ENCODE measurements at regions not wholly inside any gene's neighbourhood (a gene's known extent, or its start where the extent isn't known, plus 50 kb on each side); places are given as distances from the start of the nearest gene placed in this dataset.

DNA sequence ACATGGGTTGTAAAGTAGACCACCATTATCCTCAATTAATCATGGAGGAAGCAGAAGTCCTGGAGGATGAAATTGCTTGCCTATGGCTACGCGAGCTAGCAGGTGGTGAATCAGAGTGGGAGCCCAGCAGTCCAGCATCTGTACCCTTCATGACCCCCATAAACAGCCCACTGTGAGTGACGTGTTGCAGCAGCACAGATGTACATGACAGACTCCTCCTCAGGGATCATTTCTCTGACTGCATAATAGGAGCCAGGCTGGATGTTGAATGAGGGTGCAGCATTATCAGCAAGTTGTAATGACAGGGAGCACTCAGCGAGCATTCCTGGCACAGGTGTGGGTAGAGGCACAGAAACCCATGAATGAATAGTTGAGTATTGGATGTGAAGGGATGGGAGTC, 339.3 kb downstream of the MYCN start:
- DNase-seq (ENCODE audit: extremely low read depth, insufficient read length) = no peak
- Histone ChIP-seq H3K36me3 (ENCODE audit: control insufficient read depth, insufficient read depth, low read length) (no peaks in the 10 kb centered on the region), H3K27me3 (replicated peaks; ENCODE audit: control insufficient read depth, insufficient read depth, low read length) (no peaks in the 10 kb centered on the region; the same call in none of the 2 replicates), H3K4me3 (replicated peaks; ENCODE audit: low read depth, low read length) (no peak overlapping the region)
- TF ChIP-seq CTCF (IDR thresholded peaks at IDR 0.05; ENCODE audit: insufficient read depth, low read length, poor library complexity, severe bottlenecking) = no peak

- TF ChIP-seq CTCF (IDR thresholded peaks at IDR 0.05; ENCODE audit: insufficient read depth, low read length, poor library complexity, severe bottlenecking) = no peak
- DNase-seq (ENCODE audit: extremely low read depth, insufficient read length) = no peak
- Histone ChIP-seq H3K27me3 (replicated peaks; ENCODE audit: control insufficient read depth, insufficient read depth, low read length) (no peaks in the 10 kb centered on the region; the same call in none of the 2 replicates), H3K4me3 (replicated peaks; ENCODE audit: low read depth, low read length) (no peak overlapping the region), H3K36me3 (ENCODE audit: control insufficient read depth, insufficient read depth, low read length) (no peaks in the 10 kb centered on the region)
Measured at GRCh38 chr2:16279201-16279570, 338.8 kb downstream of the MYCN start.

GRCh38 chr2:16278421-16279200, 338.3 kb downstream of the MYCN start:
- TF ChIP-seq CTCF (IDR thresholded peaks at IDR 0.05; ENCODE audit: insufficient read depth, low read length, poor library complexity, severe bottlenecking) = no peak
- no peak for DNase-seq (ENCODE audit: extremely low read depth, insufficient read length)
- Histone ChIP-seq H3K36me3 (ENCODE audit: control insufficient read depth, insufficient read depth, low read length) (no peaks in the 10 kb centered on the region), H3K4me3 (replicated peaks; ENCODE audit: low read depth, low read length) (no peak overlapping the region), H3K27me3 (replicated peaks; ENCODE audit: control insufficient read depth, insufficient read depth, low read length) (no peaks in the 10 kb centered on the region; the same call in none of the 2 replicates)

GRCh38 chr2:16277117-16277516, 336.8 kb downstream of the MYCN start:
- TF ChIP-seq CTCF (IDR thresholded peaks at IDR 0.05; ENCODE audit: insufficient read depth, low read length, poor library complexity, severe bottlenecking) = no peak
- DNase-seq (ENCODE audit: extremely low read depth, insufficient read length) = no peak
- H3K27me3 ChIP-seq (replicated peaks; ENCODE audit: control insufficient read depth, insufficient read depth, low read length) = no peaks in the 10 kb centered on the region

GRCh38 chr2:16275661-16276060, 335.3 kb downstream of the MYCN start:
- Histone ChIP-seq H3K36me3 (ENCODE audit: control insufficient read depth, insufficient read depth, low read length) (no peaks in the 10 kb centered on the region), H3K27me3 (replicated peaks; ENCODE audit: control insufficient read depth, insufficient read depth, low read length) (no peaks in the 10 kb centered on the region), H3K4me3 (replicated peaks; ENCODE audit: low read depth, low read length) (no peak overlapping the region)
- no peak for DNase-seq (ENCODE audit: extremely low read depth, insufficient read length)
- TF ChIP-seq CTCF (IDR thresholded peaks at IDR 0.05; ENCODE audit: insufficient read depth, low read length, poor library complexity, severe bottlenecking) = no peak

More at GRCh38 chr2:16277117-16277516, 336.8 kb downstream of the MYCN start:
- no peaks in the 10 kb centered on the region for H3K36me3 ChIP-seq (ENCODE audit: control insufficient read depth, insufficient read depth, low read length)
- H3K4me3 ChIP-seq (replicated peaks; ENCODE audit: low read depth, low read length) = no peak overlapping the region
